ENCODE measurements at regions not wholly inside any gene's neighbourhood (a gene's known extent, or its start where the extent isn't known, plus 50 kb on each side); places are given as distances from the start of the nearest gene placed in this dataset.

DNA sequence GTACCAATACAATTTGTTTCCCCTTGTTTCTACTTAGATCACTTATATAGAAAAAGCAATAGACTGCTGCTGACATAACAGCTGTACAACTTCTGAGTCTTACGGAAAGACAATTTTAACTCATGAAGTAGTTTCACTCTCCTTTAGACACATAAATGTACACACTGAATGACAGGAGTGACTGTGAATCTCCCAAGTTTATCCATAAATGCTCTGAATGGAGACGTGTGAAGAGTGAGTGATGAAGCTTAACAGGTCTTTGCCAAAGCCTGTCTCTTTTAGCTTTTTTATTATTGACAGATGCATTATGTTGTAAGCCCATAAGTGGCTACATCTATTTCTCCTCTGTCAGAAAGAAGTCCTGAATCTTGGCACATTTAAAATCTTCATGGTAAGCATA lies 265.9 kb downstream of the TRIM36 start:
- Histone ChIP-seq H3K4me2 (ENCODE audit: low read depth, low read length, poor library complexity, severe bottlenecking) (no peak overlapping the region), H3K4me3 (ENCODE audit: insufficient read depth, low read length, poor library complexity, severe bottlenecking) (no peak overlapping the region), H3K79me2 (ENCODE audit: insufficient read depth, low read length) (no peaks in the 10 kb centered on the region), H4K20me1 (ENCODE audit: low read depth, low read length) (no peaks in the 10 kb centered on the region), H3K27me3 (ENCODE audit: low read length) (no peaks in the 10 kb centered on the region), H3K27ac (ENCODE audit: low read depth, low read length) (no peak overlapping the region), H3K9ac (ENCODE audit: low read length) (no peak overlapping the region), H3K9me3 (ENCODE audit: insufficient read depth, low read length) (no peaks in the 10 kb centered on the region), H3K9me2 (replicated peaks; ENCODE audit: insufficient read depth, low read length) (no peaks in the 10 kb centered on the region), H2AFZ (ENCODE audit: low read depth, low read length, severe bottlenecking) (no peak overlapping the region), H3K36me3 (ENCODE audit: low read length) (no peaks in the 10 kb centered on the region), H3F3A (ENCODE audit: insufficient read depth) (no peaks in the 10 kb centered on the region)
- no peak for TF ChIP-seq EZH2phosphoT487 (conservative IDR thresholded peaks at IDR 0.05; ENCODE audit: low read length)
- TF ChIP-seq CTCF (IDR thresholded peaks at IDR 0.05; ENCODE audit: insufficient read depth, low read length, poor library complexity, severe bottlenecking): no peak

GRCh38 chr5:114898602-114899001 lies 271.1 kb downstream of the TRIM36 start:
- Histone ChIP-seq H2AFZ (ENCODE audit: low read depth, low read length, severe bottlenecking) (no peak overlapping the region), H3K9me2 (replicated peaks; ENCODE audit: insufficient read depth, low read length) (no peaks in the 10 kb centered on the region), H3K27me3 (ENCODE audit: low read length) (no peaks in the 10 kb centered on the region), H3F3A (ENCODE audit: insufficient read depth) (no peaks in the 10 kb centered on the region), H3K36me3 (ENCODE audit: low read length) (no peaks in the 10 kb centered on the region), H3K4me3 (ENCODE audit: insufficient read depth, low read length, poor library complexity, severe bottlenecking) (no peak overlapping the region), H4K20me1 (ENCODE audit: low read depth, low read length) (no peaks in the 10 kb centered on the region), H3K79me2 (ENCODE audit: insufficient read depth, low read length) (no peaks in the 10 kb centered on the region), H3K4me2 (ENCODE audit: low read depth, low read length, poor library complexity, severe bottlenecking) (no peak overlapping the region), H3K9me3 (ENCODE audit: insufficient read depth, low read length) (no peaks in the 10 kb centered on the region), H3K27ac (ENCODE audit: low read depth, low read length) (no peak overlapping the region), H3K9ac (ENCODE audit: low read length) (no peak overlapping the region)
- TF ChIP-seq CTCF (IDR thresholded peaks at IDR 0.05; ENCODE audit: insufficient read depth, low read length, poor library complexity, severe bottlenecking) (no peak), EZH2phosphoT487 (conservative IDR thresholded peaks at IDR 0.05; ENCODE audit: low read length) (no peak)

DNA sequence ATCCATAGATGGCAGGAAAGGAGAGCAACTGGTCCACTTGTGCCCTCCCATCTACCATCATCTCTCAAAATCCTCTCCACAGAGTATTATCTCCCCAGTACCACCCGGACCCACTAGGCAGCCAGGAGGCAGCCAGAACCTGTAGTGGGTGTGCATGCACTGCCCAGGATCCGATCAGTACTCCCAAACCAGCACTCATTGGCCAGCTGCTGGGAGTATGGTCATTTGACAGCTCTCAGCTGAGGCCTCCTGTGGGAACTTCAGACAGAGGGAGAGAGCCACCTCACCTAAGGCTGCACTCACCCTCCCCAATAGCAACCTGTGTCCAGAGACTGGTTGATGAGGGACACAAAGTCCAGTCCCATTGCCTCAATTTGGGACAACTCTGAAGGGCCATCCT lies 286.0 kb downstream of the TRIM36 start:
- Histone ChIP-seq H3K4me2 (ENCODE audit: low read depth, low read length, poor library complexity, severe bottlenecking) (no peak overlapping the region), H3K27ac (ENCODE audit: low read depth, low read length) (no peak overlapping the region), H3K79me2 (ENCODE audit: insufficient read depth, low read length) (no peaks in the 10 kb centered on the region), H3K4me3 (ENCODE audit: insufficient read depth, low read length, poor library complexity, severe bottlenecking) (no peak overlapping the region), H3K9ac (ENCODE audit: low read length) (no peak overlapping the region), H3K9me2 (replicated peaks; ENCODE audit: insufficient read depth, low read length) (no peaks in the 10 kb centered on the region), H4K20me1 (ENCODE audit: low read depth, low read length) (no peaks in the 10 kb centered on the region), H3K27me3 (ENCODE audit: low read length) (no peaks in the 10 kb centered on the region), H3K36me3 (ENCODE audit: low read length) (no peaks in the 10 kb centered on the region), H3K9me3 (ENCODE audit: insufficient read depth, low read length) (no peaks in the 10 kb centered on the region), H2AFZ (ENCODE audit: low read depth, low read length, severe bottlenecking) (no peak overlapping the region), H3F3A (ENCODE audit: insufficient read depth) (no peaks in the 10 kb centered on the region)
- no peak for TF ChIP-seq CTCF (IDR thresholded peaks at IDR 0.05; ENCODE audit: insufficient read depth, low read length, poor library complexity, severe bottlenecking)
- TF ChIP-seq EZH2phosphoT487 (conservative IDR thresholded peaks at IDR 0.05; ENCODE audit: low read length): no peak

GRCh38 chr5:114859438-114859735 lies 310.3 kb downstream of the TRIM36 start:
- Histone ChIP-seq H2AFZ (ENCODE audit: low read depth, low read length, severe bottlenecking) (no peak overlapping the region), H3K4me2 (ENCODE audit: low read depth, low read length, poor library complexity, severe bottlenecking) (no peak overlapping the region), H3F3A (ENCODE audit: insufficient read depth) (no peaks in the 10 kb centered on the region), H3K4me3 (ENCODE audit: insufficient read depth, low read length, poor library complexity, severe bottlenecking) (no peak overlapping the region), H4K20me1 (ENCODE audit: low read depth, low read length) (no peaks in the 10 kb centered on the region), H3K27me3 (ENCODE audit: low read length) (no peaks in the 10 kb centered on the region), H3K9me2 (replicated peaks; ENCODE audit: insufficient read depth, low read length) (no peaks in the 10 kb centered on the region), H3K9me3 (ENCODE audit: insufficient read depth, low read length) (no peaks in the 10 kb centered on the region), H3K9ac (ENCODE audit: low read length) (no peak overlapping the region), H3K79me2 (ENCODE audit: insufficient read depth, low read length) (no peaks in the 10 kb centered on the region), H3K27ac (ENCODE audit: low read depth, low read length) (no peak overlapping the region), H3K36me3 (ENCODE audit: low read length) (no peaks in the 10 kb centered on the region)
- no peak for TF ChIP-seq EZH2phosphoT487 (conservative IDR thresholded peaks at IDR 0.05; ENCODE audit: low read length)
- no peak for TF ChIP-seq CTCF (IDR thresholded peaks at IDR 0.05; ENCODE audit: insufficient read depth, low read length, poor library complexity, severe bottlenecking)

Measured in SU-DHL-6 (cell line).